ES-I3 (cell line): ENCODE measurements at regions not wholly inside any gene's neighbourhood (a gene's known extent, or its start where the extent isn't known, plus 50 kb on each side); places are given as distances from the start of the nearest gene placed in this dataset.
"Not testable (repeated sequence)": the region's sequence is repeated elsewhere in the genome, so short reads cannot be mapped to it uniquely, and the experiment has no call there.

Source experiments
- H3K36me3 ChIP-seq: 2 replicates; pipeline ENCODE4 v1.6.1; 2013; ENCODE audit warnings: mild to moderate bottlenecking, low read length, control low read depth, moderate library complexity; ENCODE audit not compliant: insufficient read depth
- H3K4me1 ChIP-seq: 2 replicates; pipeline ENCODE4 v1.6.1; 2013; ENCODE audit warnings: mild to moderate bottlenecking, control low read depth, low read length; ENCODE audit not compliant: insufficient read depth
- H3K9ac ChIP-seq: 2 replicates; pipeline ENCODE4 v1.6.1; 2013; ENCODE audit warnings: low read depth, mild to moderate bottlenecking, low read length, moderate library complexity
- H3K9me3 ChIP-seq: 2 replicates; pipeline ENCODE4 v1.6.1; 2013; ENCODE audit warnings: mild to moderate bottlenecking, low read length, moderate library complexity; ENCODE audit not compliant: control insufficient read depth, insufficient read depth

- Histone ChIP-seq H3K9me3 (no peaks in the 10 kb centered on the region; the same call in 1 of the 2 replicates), H3K36me3 (no peaks in the 10 kb centered on the region), H3K9ac (no peak overlapping the region)
Measured at GRCh38 chr2:195117011-195117410, 540.0 kb upstream of the SLC39A10 start.

GRCh38 chr2:195115738-195116137, 541.3 kb upstream of the SLC39A10 start:
- Histone ChIP-seq H3K4me1 (no peaks in the 10 kb centered on the region), H3K9me3 (no peaks in the 10 kb centered on the region; the same call in 1 of the 2 replicates), H3K36me3 (no peaks in the 10 kb centered on the region), H3K9ac (no peak overlapping the region)

More at GRCh38 chr2:195117011-195117410, 540.0 kb upstream of the SLC39A10 start:
- no peaks in the 10 kb centered on the region for H3K4me1 ChIP-seq

- H3K9ac ChIP-seq = no peak overlapping the region
- no peaks in the 10 kb centered on the region; the same call in 1 of the 2 replicates for H3K9me3 ChIP-seq
- H3K36me3 ChIP-seq = no peaks in the 10 kb centered on the region
Measured at GRCh38 chr2:195108182-195108581, 548.8 kb upstream of the SLC39A10 start.

GRCh38 chr2:195106681-195107380, 550.2 kb upstream of the SLC39A10 start:
- no peaks in the 10 kb centered on the region for H3K36me3 ChIP-seq
- H3K9me3 ChIP-seq = no peaks in the 10 kb centered on the region; the same call in 1 of the 2 replicates
- no peaks in the 10 kb centered on the region for H3K4me1 ChIP-seq
- H3K9ac ChIP-seq = no peak overlapping the region

More at GRCh38 chr2:195108182-195108581, 548.8 kb upstream of the SLC39A10 start:
- H3K4me1 ChIP-seq = no peaks in the 10 kb centered on the region

GRCh38 chr2:195105581-195105980, 551.4 kb upstream of the SLC39A10 start:
- Histone ChIP-seq H3K9me3 (no peaks in the 10 kb centered on the region), H3K4me1 (no peaks in the 10 kb centered on the region), H3K9ac (no peak overlapping the region), H3K36me3 (no peaks in the 10 kb centered on the region)

DNA sequence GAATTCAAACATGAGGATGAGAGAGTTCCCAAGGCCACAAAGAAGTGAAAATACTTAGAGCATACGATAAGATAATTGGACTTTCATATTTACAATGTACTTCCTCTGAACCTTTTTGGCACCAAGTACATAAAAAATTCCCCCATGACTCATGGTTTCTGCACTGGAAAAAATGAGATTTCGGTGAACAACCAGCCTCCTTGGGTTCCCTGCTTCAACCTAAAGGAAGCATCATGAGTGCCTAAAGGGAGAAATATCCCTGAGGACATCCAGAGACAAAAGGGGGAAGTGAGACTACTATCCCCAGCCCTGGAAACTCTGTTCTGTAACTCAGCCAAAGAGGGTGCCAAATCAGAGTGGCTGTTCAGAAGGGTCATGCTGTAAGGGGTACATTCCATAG, 562.7 kb upstream of the SLC39A10 start:
- Histone ChIP-seq H3K9ac (no peak overlapping the region), H3K36me3 (no peaks in the 10 kb centered on the region), H3K9me3 (no peaks in the 10 kb centered on the region), H3K4me1 (no peaks in the 10 kb centered on the region)

DNA sequence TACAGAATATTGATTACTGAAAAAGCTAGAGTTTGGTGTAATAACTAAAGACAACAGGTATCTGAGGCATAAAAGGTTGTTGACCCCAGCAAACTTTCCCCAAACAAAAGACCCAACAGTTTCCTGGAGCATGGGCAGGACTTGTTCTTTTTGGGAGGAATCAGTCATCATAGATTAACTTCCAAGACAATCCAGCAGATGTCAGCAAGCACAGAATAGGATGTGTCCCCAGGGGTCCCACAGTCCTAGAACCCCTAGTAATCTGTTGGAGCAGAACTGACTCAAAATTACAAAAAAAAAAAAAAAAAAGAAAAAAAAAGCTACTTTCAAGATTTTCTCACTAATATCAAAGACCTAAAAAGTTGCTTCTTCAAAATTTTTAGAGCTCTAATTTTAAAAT, 564.7 kb upstream of the SLC39A10 start:
- H3K36me3 ChIP-seq = no peaks in the 10 kb centered on the region
- no peaks in the 10 kb centered on the region for H3K4me1 ChIP-seq
- no peak overlapping the region for H3K9ac ChIP-seq
- no peaks in the 10 kb centered on the region for H3K9me3 ChIP-seq

GRCh38 chr2:195072806-195073205, 584.2 kb upstream of the SLC39A10 start:
- not testable (repeated sequence) for H3K9me3 ChIP-seq, H3K9ac ChIP-seq, H3K36me3 ChIP-seq, H3K4me1 ChIP-seq

DNA sequence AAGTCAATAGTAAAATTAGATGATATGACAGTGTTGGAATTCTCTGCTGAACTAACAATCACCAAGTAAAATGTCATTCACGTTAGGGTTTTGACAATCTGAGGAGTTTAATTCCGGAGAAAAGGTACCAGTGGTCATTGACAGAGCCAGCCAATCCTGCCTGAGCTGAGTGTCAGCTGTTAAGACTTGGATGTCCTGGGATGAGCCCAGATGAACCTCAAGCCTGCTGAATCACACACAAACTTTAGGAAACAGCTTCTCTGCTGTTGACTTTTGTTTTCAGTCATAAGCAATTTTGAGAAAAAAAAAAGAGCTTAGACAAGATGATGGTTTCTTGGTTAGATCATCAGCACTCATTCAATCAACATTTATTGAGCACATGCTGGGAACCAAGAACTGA, 600.0 kb upstream of the SLC39A10 start:
- no peaks in the 10 kb centered on the region for H3K9me3 ChIP-seq
- H3K4me1 ChIP-seq = no peaks in the 10 kb centered on the region
- H3K36me3 ChIP-seq = no peaks in the 10 kb centered on the region
- H3K9ac ChIP-seq = no peak overlapping the region

- no peaks in the 10 kb centered on the region; the same call in 1 of the 2 replicates for H3K9me3 ChIP-seq
- no peaks in the 10 kb centered on the region for H3K4me1 ChIP-seq
- no peak overlapping the region for H3K9ac ChIP-seq
- no peaks in the 10 kb centered on the region for H3K36me3 ChIP-seq
Measured at GRCh38 chr2:195055996-195056395, 601.0 kb upstream of the SLC39A10 start.

DNA sequence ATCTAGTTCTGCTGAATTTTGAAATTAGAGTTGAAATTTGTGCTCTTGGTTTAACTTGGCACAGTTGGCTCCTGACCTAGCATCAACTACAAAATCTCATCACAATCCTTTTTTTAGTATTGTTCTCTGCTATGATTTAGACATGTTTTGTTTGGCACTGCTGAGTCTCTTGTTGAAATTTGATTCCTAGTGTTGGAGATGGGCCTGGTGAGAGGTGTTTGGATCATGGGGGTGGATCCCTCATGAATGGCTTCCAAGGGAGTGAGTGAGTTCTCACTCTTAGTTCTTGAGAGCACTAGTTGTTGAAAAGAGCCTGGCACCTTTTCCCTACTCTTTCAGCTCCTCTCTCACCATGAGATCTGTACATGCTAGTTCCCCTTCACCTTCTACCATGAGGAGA, 605.6 kb upstream of the SLC39A10 start:
- Histone ChIP-seq H3K9me3 (no peaks in the 10 kb centered on the region; the same call in 1 of the 2 replicates), H3K4me1 (no peaks in the 10 kb centered on the region), H3K9ac (no peak overlapping the region), H3K36me3 (no peaks in the 10 kb centered on the region)

- H3K36me3 ChIP-seq = no peaks in the 10 kb centered on the region
- H3K9me3 ChIP-seq = no peaks in the 10 kb centered on the region; the same call in 1 of the 2 replicates
- H3K9ac ChIP-seq = no peak overlapping the region
- no peaks in the 10 kb centered on the region for H3K4me1 ChIP-seq
Measured at GRCh38 chr2:195049372-195050031, 607.5 kb upstream of the SLC39A10 start.

DNA sequence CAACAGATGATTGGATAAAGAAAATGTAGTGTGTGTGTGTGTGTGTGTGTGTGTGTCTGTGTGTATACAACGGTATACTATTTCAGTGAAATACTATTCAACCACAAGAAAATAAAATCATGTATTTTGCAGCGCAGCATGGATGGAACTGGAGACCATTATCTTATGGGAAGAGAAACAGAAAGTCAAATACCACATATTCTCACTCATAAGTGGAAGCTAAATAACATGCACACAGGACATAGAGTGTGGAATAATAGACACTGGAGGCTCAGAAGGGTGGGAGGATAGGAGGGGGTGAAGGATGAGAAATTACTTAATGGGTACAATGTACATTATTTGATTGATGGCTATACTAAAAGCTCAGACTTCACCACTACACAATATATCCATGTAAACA, 609.1 kb upstream of the SLC39A10 start:
- peaks cover 5% of the 10 kb centered on the region; the same call in 1 of the 2 replicates for H3K4me1 ChIP-seq
- H3K36me3 ChIP-seq = no peaks in the 10 kb centered on the region
- no peaks in the 10 kb centered on the region; the same call in 1 of the 2 replicates for H3K9me3 ChIP-seq
- H3K9ac ChIP-seq = no peak overlapping the region

DNA sequence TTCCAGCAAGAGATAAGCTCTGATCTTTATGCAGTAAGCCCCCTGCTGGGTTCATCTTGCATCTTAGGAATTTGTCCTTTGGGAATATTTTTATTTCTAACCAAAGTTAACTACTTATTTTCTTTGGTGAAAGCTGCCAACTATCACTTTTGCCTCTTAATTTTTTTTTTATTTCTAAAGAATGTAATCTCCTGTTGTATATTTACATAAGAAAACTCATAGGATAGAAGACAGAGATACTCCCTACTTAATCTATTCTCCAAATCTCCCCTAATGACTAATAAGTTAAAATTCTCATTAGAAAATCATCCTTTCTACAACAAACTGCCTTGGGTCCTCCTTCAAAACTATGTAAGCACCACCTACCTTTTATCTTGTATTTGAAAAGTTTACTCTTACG, 612.2 kb upstream of the SLC39A10 start:
- Histone ChIP-seq H3K9me3 (no peaks in the 10 kb centered on the region), H3K4me1 (peaks cover 5% of the 10 kb centered on the region; the same call in 1 of the 2 replicates), H3K36me3 (no peaks in the 10 kb centered on the region), H3K9ac (no peak overlapping the region)

DNA sequence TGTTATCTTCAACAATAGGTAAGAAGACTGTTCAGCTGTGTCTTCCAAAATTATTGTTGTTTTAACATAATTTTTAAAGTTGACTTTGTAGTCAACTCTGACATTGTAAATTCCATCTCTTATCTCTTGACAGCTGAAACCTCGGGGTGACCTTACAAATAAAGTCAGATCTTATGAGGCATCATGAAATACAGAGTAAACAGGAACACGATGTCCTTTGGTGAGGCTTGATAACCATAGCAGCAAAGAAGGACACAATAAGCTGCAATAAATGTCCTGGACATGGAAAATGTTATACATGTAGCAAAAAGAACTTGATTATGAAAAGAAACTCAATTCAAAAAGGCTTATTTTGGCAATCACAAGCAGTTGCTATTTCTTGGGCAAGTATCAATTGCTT, 618.9 kb upstream of the SLC39A10 start:
- no peak overlapping the region for H3K9ac ChIP-seq
- H3K9me3 ChIP-seq = no peaks in the 10 kb centered on the region
- no peaks in the 10 kb centered on the region for H3K36me3 ChIP-seq
- no peaks in the 10 kb centered on the region for H3K4me1 ChIP-seq
